ENCODE measurements at regions not wholly inside any gene's neighbourhood (a gene's known extent, or its start where the extent isn't known, plus 50 kb on each side); places are given as distances from the start of the nearest gene placed in this dataset.

GRCh38 chr1:201761871-201762270, 67.1 kb upstream of the IPO9 start:
- no peaks in the 10 kb centered on the region for H3K36me3 ChIP-seq
- no peak for DNase-seq
- H3K27me3 ChIP-seq, result no peaks in the 10 kb centered on the region
- H3K9me3 ChIP-seq, result no peaks in the 10 kb centered on the region
- no peak overlapping the region for H3K4me3 ChIP-seq (ENCODE audit: low read depth, low read length)
- TF ChIP-seq CTCF (IDR thresholded peaks at IDR 0.05; ENCODE audit: low read depth, low read length), result no peak
- peaks cover 11% of the 10 kb centered on the region for H3K4me1 ChIP-seq

- no peak for DNase-seq
- Histone ChIP-seq H3K4me3 (ENCODE audit: low read depth, low read length) (no peak overlapping the region), H3K4me1 (peaks cover 11% of the 10 kb centered on the region), H3K27me3 (no peaks in the 10 kb centered on the region), H3K36me3 (no peaks in the 10 kb centered on the region), H3K9me3 (no peaks in the 10 kb centered on the region)
- TF ChIP-seq CTCF (IDR thresholded peaks at IDR 0.05; ENCODE audit: low read depth, low read length), result no peak
Observed at GRCh38 chr1:201762381-201762780, 66.6 kb upstream of the IPO9 start.

- Histone ChIP-seq H3K27me3 (no peaks in the 10 kb centered on the region), H3K4me1 (peaks cover 8% of the 10 kb centered on the region; the same call in 1 of the 2 replicates), H3K4me3 (ENCODE audit: low read depth, low read length) (no peak overlapping the region), H3K36me3 (no peaks in the 10 kb centered on the region), H3K9me3 (no peaks in the 10 kb centered on the region)
- DNase-seq, result no peak
- no peak for TF ChIP-seq CTCF (IDR thresholded peaks at IDR 0.05; ENCODE audit: low read depth, low read length)
Observed at GRCh38 chr1:201763455-201764140, 65.4 kb upstream of the IPO9 start.

GRCh38 chr1:201764166-201764565, 64.8 kb upstream of the IPO9 start:
- Histone ChIP-seq H3K36me3 (no peaks in the 10 kb centered on the region), H3K9me3 (no peaks in the 10 kb centered on the region), H3K27me3 (no peaks in the 10 kb centered on the region), H3K4me1 (peaks cover 4% of the 10 kb centered on the region; the same call in 1 of the 2 replicates), H3K4me3 (ENCODE audit: low read depth, low read length) (no peak overlapping the region)
- DNase-seq, result no peak
- TF ChIP-seq CTCF (IDR thresholded peaks at IDR 0.05; ENCODE audit: low read depth, low read length), result no peak

- Histone ChIP-seq H3K36me3 (no peaks in the 10 kb centered on the region), H3K4me1 (no peaks in the 10 kb centered on the region), H3K4me3 (ENCODE audit: low read depth, low read length) (no peak overlapping the region), H3K27me3 (no peaks in the 10 kb centered on the region), H3K9me3 (no peaks in the 10 kb centered on the region)
- DNase-seq, result no peak
- TF ChIP-seq CTCF (IDR thresholded peaks at IDR 0.05; ENCODE audit: low read depth, low read length), result no peak
Observed at GRCh38 chr1:201764579-201764978, 64.4 kb upstream of the IPO9 start.

GRCh38 chr1:201766131-201766866, 62.7 kb upstream of the IPO9 start:
- H3K4me1 ChIP-seq, result no peaks in the 10 kb centered on the region
- DNase-seq, result no peak

More at GRCh38 chr1:201766131-201766866, 62.7 kb upstream of the IPO9 start:
- H3K9me3 ChIP-seq, result no peaks in the 10 kb centered on the region
- no peak for TF ChIP-seq CTCF (IDR thresholded peaks at IDR 0.05; ENCODE audit: low read depth, low read length)
- no peaks in the 10 kb centered on the region for H3K27me3 ChIP-seq
- H3K4me3 ChIP-seq (ENCODE audit: low read depth, low read length), result no peak overlapping the region
- no peaks in the 10 kb centered on the region for H3K36me3 ChIP-seq
